HepG2 (cell line): ENCODE measurements at regions not wholly inside any gene's neighbourhood (a gene's known extent, or its start where the extent isn't known, plus 50 kb on each side); places are given as distances from the start of the nearest gene placed in this dataset.

Source experiments
- EP300 ChIP-seq, 3 experiments: sonication (generic) in 1 of 3; formaldehyde crosslinking in 1 of 3; IDR thresholded peaks; 2 replicates each; pipeline versions ENCODE4 v1.5.1 to v1.6.1; 2011 to 2020; ENCODE audit warnings: low read depth in 2 of 3, low read length in 2 of 3, borderline replicate concordance in 1 of 3, improper control_type of control experiment in 1 of 3, mild to moderate bottlenecking in 1 of 3, missing genetic modification reagents in 1 of 3, moderate library complexity in 1 of 3
- GTF2F1 ChIP-seq: fragments of 150-350 bp; IDR thresholded peaks from 2 replicates; pipeline ENCODE4 v1.6.1; 2014; ENCODE audit warnings: low read length
- HMG20A ChIP-seq: IDR thresholded peaks from 2 replicates; pipeline ENCODE4 v1.6.1; 2016; ENCODE audit warnings: borderline replicate concordance
- MED1 ChIP-seq: sonication (generic); formaldehyde crosslinking; IDR thresholded peaks from 2 replicates; pipeline ENCODE4 v1.4.0; 2020; ENCODE audit warnings: missing genetic modification reagents
- POLR2A ChIP-seq, 2 experiments: IDR thresholded peaks; 2 replicates each; pipeline ENCODE4 v1.6.1; 2011; ENCODE audit warnings: low read depth in 2 of 2, low read length in 2 of 2, mild to moderate bottlenecking in 1 of 2, moderate library complexity in 1 of 2; ENCODE audit not compliant: insufficient read depth in 1 of 2
- SMC3 ChIP-seq: IDR thresholded peaks from 2 replicates; pipeline ENCODE4 v1.6.1; 2011; ENCODE audit warnings: low read length, improper control_type of control experiment
- STAT6 ChIP-seq: sonication (generic); formaldehyde crosslinking; IDR thresholded peaks from 2 replicates; pipeline ENCODE4 v1.4.0; 2020; ENCODE audit warnings: missing genetic modification reagents, mild to moderate bottlenecking, borderline replicate concordance
- ZBTB33 ChIP-seq: sonication (generic); formaldehyde crosslinking; IDR thresholded peaks from 2 replicates; pipeline ENCODE4 v1.4.0; 2020; ENCODE audit warnings: missing genetic modification reagents
- ZC3H4 ChIP-seq: sonication (generic); formaldehyde crosslinking; IDR thresholded peaks from 2 replicates; pipeline ENCODE4 v1.4.0; 2020; ENCODE audit warnings: missing genetic modification reagents, borderline replicate concordance
- ZNF484 ChIP-seq: sonication (generic); formaldehyde crosslinking; IDR thresholded peaks from 2 replicates; pipeline ENCODE4 v1.5.1; 2020; ENCODE audit warnings: mild to moderate bottlenecking, low read depth, missing genetic modification reagents, borderline replicate concordance
- ZNF619 ChIP-seq: sonication (generic); formaldehyde crosslinking; IDR thresholded peaks from 2 replicates; pipeline ENCODE4 v1.4.0; 2020; ENCODE audit warnings: mild to moderate bottlenecking, missing genetic modification reagents
- TF ChIP-seq, protein P1 (sequence below): sonication (generic); formaldehyde crosslinking; IDR thresholded peaks from 2 replicates; pipeline ENCODE4 v1.5.0; 2020; ENCODE audit warnings: mild to moderate bottlenecking, missing genetic modification reagents, moderate library complexity
- TF ChIP-seq, protein P2 (sequence below): sonication (generic); formaldehyde crosslinking; IDR thresholded peaks from 2 replicates; pipeline ENCODE4 v1.8.0; 2022; ENCODE audit warnings: mild to moderate bottlenecking, missing genetic modification reagents, borderline replicate concordance

GRCh38 chr13:55190996-55191395 is 1949.7 kb upstream of the PRR20A start:
- TF ChIP-seq, protein P1, sequence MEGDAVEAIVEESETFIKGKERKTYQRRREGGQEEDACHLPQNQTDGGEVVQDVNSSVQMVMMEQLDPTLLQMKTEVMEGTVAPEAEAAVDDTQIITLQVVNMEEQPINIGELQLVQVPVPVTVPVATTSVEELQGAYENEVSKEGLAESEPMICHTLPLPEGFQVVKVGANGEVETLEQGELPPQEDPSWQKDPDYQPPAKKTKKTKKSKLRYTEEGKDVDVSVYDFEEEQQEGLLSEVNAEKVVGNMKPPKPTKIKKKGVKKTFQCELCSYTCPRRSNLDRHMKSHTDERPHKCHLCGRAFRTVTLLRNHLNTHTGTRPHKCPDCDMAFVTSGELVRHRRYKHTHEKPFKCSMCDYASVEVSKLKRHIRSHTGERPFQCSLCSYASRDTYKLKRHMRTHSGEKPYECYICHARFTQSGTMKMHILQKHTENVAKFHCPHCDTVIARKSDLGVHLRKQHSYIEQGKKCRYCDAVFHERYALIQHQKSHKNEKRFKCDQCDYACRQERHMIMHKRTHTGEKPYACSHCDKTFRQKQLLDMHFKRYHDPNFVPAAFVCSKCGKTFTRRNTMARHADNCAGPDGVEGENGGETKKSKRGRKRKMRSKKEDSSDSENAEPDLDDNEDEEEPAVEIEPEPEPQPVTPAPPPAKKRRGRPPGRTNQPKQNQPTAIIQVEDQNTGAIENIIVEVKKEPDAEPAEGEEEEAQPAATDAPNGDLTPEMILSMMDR (CRISPR knock-in tag), result no peak
- TF ChIP-seq MED1 (CRISPR knock-in tag) (no peak), GTF2F1 (no peak), ZC3H4 (CRISPR knock-in tag) (no peak), POLR2A (IDR thresholded peaks at IDR 0.05; ENCODE audit: insufficient read depth in 1 of 2, low read depth in 2 of 2, low read length in 2 of 2) (no peak), STAT6 (CRISPR knock-in tag) (no peak), ZNF484 (CRISPR knock-in tag) (no peak), EP300 (IDR thresholded peaks at IDR 0.05; ENCODE audit: low read depth in 2 of 2, low read length in 2 of 2) (no peak), EP300 (CRISPR knock-in tag; IDR thresholded peaks at IDR 0.05; ENCODE audit: borderline replicate concordance) (no peak), SMC3 (no peak), ZNF619 (CRISPR knock-in tag) (no peak), ZBTB33 (no peak), HMG20A (CRISPR knock-in tag) (no peak)
- TF ChIP-seq, protein P2, sequence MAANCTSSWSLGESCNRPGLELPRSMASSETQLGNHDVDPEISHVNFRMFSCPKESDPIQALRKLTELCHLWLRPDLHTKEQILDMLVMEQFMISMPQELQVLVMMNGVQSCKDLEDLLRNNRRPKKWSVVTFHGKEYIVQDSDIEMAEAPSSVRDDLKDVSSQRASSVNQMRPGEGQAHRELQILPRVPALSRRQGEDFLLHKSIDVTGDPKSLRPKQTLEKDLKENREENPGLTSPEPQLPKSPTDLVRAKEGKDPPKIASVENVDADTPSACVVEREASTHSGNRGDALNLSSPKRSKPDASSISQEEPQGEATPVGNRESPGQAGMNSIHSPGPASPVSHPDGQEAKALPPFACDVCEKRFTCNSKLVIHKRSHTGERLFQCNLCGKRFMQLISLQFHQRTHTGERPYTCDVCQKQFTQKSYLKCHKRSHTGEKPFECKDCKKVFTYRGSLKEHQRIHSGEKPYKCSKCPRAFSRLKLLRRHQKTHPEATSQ (CRISPR knock-in tag), result no peak
